H9 (cell line): ENCODE measurements at regions not wholly inside any gene's neighbourhood (a gene's known extent, or its start where the extent isn't known, plus 50 kb on each side); places are given as distances from the start of the nearest gene placed in this dataset.

ENCODE experiments used
- DNase-seq: peaks from one replicate; pipeline ENCODE4 v3.0.0-alpha.2; 2017
- H2AFZ ChIP-seq: one replicate; pipeline ENCODE4 v1.6.1; 2013; ENCODE audit warnings: mild to moderate bottlenecking, low read length, control low read depth, moderate library complexity
- H2AK5ac ChIP-seq: 2 replicates; pipeline ENCODE4 v1.6.1; 2013; ENCODE audit warnings: low read length, control low read depth, mixed read lengths; ENCODE audit not compliant: insufficient read length
- H2BK120ac ChIP-seq: one replicate; pipeline ENCODE4 v1.6.1; 2013; ENCODE audit warnings: low read depth, mild to moderate bottlenecking, low read length, control low read depth, inconsistent platforms; ENCODE audit not compliant: poor library complexity, severe bottlenecking
- H2BK12ac ChIP-seq: 2 replicates; pipeline ENCODE4 v1.6.1; 2013; ENCODE audit warnings: low read length, control low read depth, mixed read lengths, low read depth; ENCODE audit not compliant: insufficient read length
- H2BK15ac ChIP-seq: 2 replicates; pipeline ENCODE4 v1.6.1; 2013; ENCODE audit warnings: low read depth, low read length, control low read depth
- H2BK20ac ChIP-seq: one replicate; pipeline ENCODE4 v1.6.1; 2013; ENCODE audit warnings: low read depth, mild to moderate bottlenecking, low read length, control low read depth, inconsistent platforms; ENCODE audit not compliant: poor library complexity, severe bottlenecking
- H2BK5ac ChIP-seq: 2 replicates; pipeline ENCODE4 v1.6.1; 2013; ENCODE audit warnings: low read length, control low read depth, mixed read lengths; ENCODE audit not compliant: insufficient read length
- H3K14ac ChIP-seq: 2 replicates; pipeline ENCODE4 v1.6.1; 2013; ENCODE audit warnings: low read length, control low read depth; ENCODE audit not compliant: insufficient read depth
- H3K18ac ChIP-seq: 2 replicates; pipeline ENCODE4 v1.6.1; 2013; ENCODE audit warnings: low read depth, mild to moderate bottlenecking, mixed read lengths, low read length, control low read depth; ENCODE audit not compliant: insufficient read length
- H3K23ac ChIP-seq: 2 replicates; pipeline ENCODE4 v1.6.1; 2013; ENCODE audit warnings: low read length, control low read depth, mixed read lengths, low read depth; ENCODE audit not compliant: insufficient read length
- H3K23me2 ChIP-seq: 2 replicates; pipeline ENCODE4 v1.6.1; 2013; ENCODE audit warnings: low read depth, mild to moderate bottlenecking, mixed read lengths, low read length, control low read depth; ENCODE audit not compliant: insufficient read length, poor library complexity, severe bottlenecking
- H3K27ac ChIP-seq: 2 replicates; pipeline ENCODE4 v1.5.1; 2013; ENCODE audit warnings: low read length, control low read depth, mixed read lengths, low read depth; ENCODE audit not compliant: insufficient read length
- H3K27me3 ChIP-seq: 2 replicates; pipeline ENCODE4 v1.6.1; 2013; ENCODE audit warnings: low read length, control low read depth, inconsistent platforms; ENCODE audit not compliant: insufficient read depth
- H3K4ac ChIP-seq: 2 replicates; pipeline ENCODE4 v1.6.1; 2013; ENCODE audit warnings: low read depth, mild to moderate bottlenecking, control low read depth, inconsistent platforms, low read length, moderate library complexity
- H3K4me1 ChIP-seq: 2 replicates; pipeline ENCODE4 v1.6.1; 2013; ENCODE audit warnings: low read length, control low read depth, inconsistent platforms; ENCODE audit not compliant: insufficient read depth
- H3K4me2 ChIP-seq: 2 replicates; pipeline ENCODE4 v1.6.1; 2013; ENCODE audit warnings: low read length, control low read depth, mixed read lengths; ENCODE audit not compliant: insufficient read length, insufficient read depth
- H3K56ac ChIP-seq: 2 replicates; pipeline ENCODE4 v1.6.1; 2013; ENCODE audit warnings: low read depth, mild to moderate bottlenecking, mixed read lengths, low read length, control low read depth; ENCODE audit not compliant: insufficient read length
- H3K79me1 ChIP-seq: 2 replicates; pipeline ENCODE4 v1.6.1; 2013; ENCODE audit warnings: low read depth, mild to moderate bottlenecking, moderate library complexity, low read length, control low read depth, inconsistent platforms; ENCODE audit not compliant: insufficient read depth, poor library complexity, severe bottlenecking
- H3K79me2 ChIP-seq: 2 replicates; pipeline ENCODE4 v1.6.1; 2013; ENCODE audit warnings: low read length, control low read depth, inconsistent platforms; ENCODE audit not compliant: insufficient read depth
- H3K9ac ChIP-seq: 2 replicates; pipeline ENCODE4 v1.6.1; 2013; ENCODE audit warnings: low read length, control low read depth, mixed read lengths; ENCODE audit not compliant: insufficient read length; ENCODE audit errors: extremely low read depth
- H3K9me3 ChIP-seq: one replicate; pipeline ENCODE4 v1.6.1; 2013; ENCODE audit warnings: low read depth, low read length, inconsistent platforms; ENCODE audit not compliant: control insufficient read depth
- H3T11ph ChIP-seq: one replicate; pipeline ENCODE4 v1.6.1; 2013; ENCODE audit warnings: mild to moderate bottlenecking, low read length, control low read depth, inconsistent platforms
- H4K20me1 ChIP-seq: one replicate; pipeline ENCODE4 v1.6.1; 2013; ENCODE audit not compliant: control insufficient read depth, insufficient read length, insufficient read depth
- H4K5ac ChIP-seq: 2 replicates; pipeline ENCODE4 v1.6.1; 2013; ENCODE audit warnings: low read depth, mild to moderate bottlenecking, mixed read lengths, low read length, control low read depth; ENCODE audit not compliant: insufficient read length
- H4K8ac ChIP-seq: replicated peaks from 2 replicates; pipeline ENCODE4 v1.6.1; 2013; ENCODE audit warnings: low read length, control low read depth, mixed read lengths, low read depth; ENCODE audit not compliant: insufficient read length
- H4K91ac ChIP-seq: 2 replicates; pipeline ENCODE4 v1.6.1; 2013; ENCODE audit warnings: low read depth, mild to moderate bottlenecking, moderate library complexity, mixed read lengths, low read length, control low read depth; ENCODE audit not compliant: insufficient read length
- H3K27ac Mint-ChIP-seq, 3 experiments: 2 replicates in 2 of 3; 3 replicates in 1 of 3; pipeline ENCODE4 v1.8.0; 2020 to 2021; ENCODE audit warnings: mixed read lengths in 3 of 3, mild to moderate bottlenecking in 1 of 3, moderate library complexity in 1 of 3
- H3K27me3 Mint-ChIP-seq: 2 replicates; pipeline ENCODE4 v1.8.0; 2021; ENCODE audit warnings: low read depth, mild to moderate bottlenecking, moderate library complexity, mixed read lengths
- H3K36me3 Mint-ChIP-seq, 3 experiments: 2 replicates in 2 of 3; 3 replicates in 1 of 3; pipeline ENCODE4 v1.8.0; 2020 to 2021; ENCODE audit warnings: low read depth in 3 of 3, mixed read lengths in 3 of 3; ENCODE audit not compliant: insufficient read depth in 1 of 3
- H3K4me1 Mint-ChIP-seq, 2 experiments: 2 replicates each; pipeline ENCODE4 v1.8.0; 2020; ENCODE audit warnings: mixed read lengths in 2 of 2
- H3K4me3 Mint-ChIP-seq, 2 experiments: 2 replicates in 1 of 2; 3 replicates in 1 of 2; pipeline ENCODE4 v1.8.0; 2020 to 2021; ENCODE audit warnings: mild to moderate bottlenecking in 2 of 2, mixed read lengths in 2 of 2, moderate library complexity in 1 of 2
- H3K9me3 Mint-ChIP-seq, 2 experiments: 2 replicates in 1 of 2; 3 replicates in 1 of 2; pipeline ENCODE4 v1.8.0; 2020; ENCODE audit warnings: mild to moderate bottlenecking in 2 of 2, mixed read lengths in 2 of 2, moderate library complexity in 1 of 2
- CTCF ChIP-seq: fragments of 200-600 bp; sonication (generic); conservative IDR thresholded peaks from 3 replicates; pipeline ENCODE4 v1.8.0; 2021; ENCODE audit warnings: antibody characterized with exemption, mild to moderate bottlenecking
- WGBS: extraction: QIAGEN DNeasy Blood & Tissue Kit; methylation state at CpG from one replicate; pipeline ENCODE4 v1.1.7; 2013; ENCODE audit warnings: missing lambda C conversion rate, low lambda C conversion rate, mixed read lengths; ENCODE audit not compliant: insufficient read length; ENCODE audit errors: extremely low coverage; 5-methylcytosine and 5-hydroxymethylcytosine counted together

- no peaks in the 10 kb centered on the region for H3K4me1 ChIP-seq
- no peak overlapping the region for H3K4me2 ChIP-seq
- H2BK20ac ChIP-seq, result no peak overlapping the region
- no peak overlapping the region for H3K4ac ChIP-seq
- Mint-ChIP-seq H3K27ac (no peak overlapping the region), H3K4me3 (no peak overlapping the region), H3K4me1 (peaks cover 0 to 3% of the 10 kb centered on the region in 2 experiments; a peak in 1 of 4 replicates), H3K27me3 (peaks cover 86% of the 10 kb centered on the region), H3K36me3 (no peaks in the 10 kb centered on the region), H3K9me3 (no peaks in the 10 kb centered on the region)
- H2BK120ac ChIP-seq, result no peak overlapping the region
- no peak overlapping the region for H3K23ac ChIP-seq
- no CpG with 5 or more reads among the region's 8 CpGs for WGBS
- H3K18ac ChIP-seq, result no peak overlapping the region
- DNase-seq, result no peak
- no peak overlapping the region for H4K91ac ChIP-seq
- TF ChIP-seq CTCF, result no peak
- no peak overlapping the region for H3T11ph ChIP-seq
- no peak overlapping the region for H2AFZ ChIP-seq
- no peaks in the 10 kb centered on the region for H3K27me3 ChIP-seq
- H3K79me2 ChIP-seq, result no peaks in the 10 kb centered on the region
- H3K79me1 ChIP-seq, result no peaks in the 10 kb centered on the region
- no peak overlapping the region for H2AK5ac ChIP-seq
- no peak overlapping the region for H3K14ac ChIP-seq
- no peak overlapping the region for H3K56ac ChIP-seq
- H2BK5ac ChIP-seq, result no peak overlapping the region
- no peaks in the 10 kb centered on the region for H3K23me2 ChIP-seq
- H3K27ac ChIP-seq, result no peak overlapping the region
- H3K9me3 ChIP-seq, result no peaks in the 10 kb centered on the region
- H2BK12ac ChIP-seq, result no peak overlapping the region
- no peak overlapping the region for H2BK15ac ChIP-seq
- H4K8ac ChIP-seq, result no peak overlapping the region
- H4K5ac ChIP-seq, result no peak overlapping the region
- H4K20me1 ChIP-seq, result no peaks in the 10 kb centered on the region
- H3K9ac ChIP-seq, result no peak overlapping the region
These were observed 161.6 kb upstream of the SYN3 start for GRCh38 chr22:33219648-33220384.
